Thyroid gland (tissue), 4 donors: ENCODE measurements at regions not wholly inside any gene's neighbourhood (a gene's known extent, or its start where the extent isn't known, plus 50 kb on each side); places are given as distances from the start of the nearest gene placed in this dataset.
"Not testable (repeated sequence)": the region's sequence is repeated elsewhere in the genome, so short reads cannot be mapped to it uniquely, and the experiment has no call there.

Source experiments
- DNase-seq, 2 donors: peaks; one replicate each; pipeline ENCODE4 v3.0.0-alpha.2; 2019
- H3K27ac ChIP-seq, 3 donors: fragments of 200-600 bp; sonication (generic); 1 replicate in 2 of 3; 2 replicates in 1 of 3; pipeline ENCODE4 v1.5.1; 2016 to 2019; ENCODE audit warnings: mild to moderate bottlenecking in 1 of 3, moderate library complexity in 1 of 3
- H3K27me3 ChIP-seq: fragments of 200-600 bp; sonication (generic); one replicate; pipeline ENCODE4 v1.5.1; 2019
- H3K36me3 ChIP-seq, 2 donors: fragments of 200-600 bp; sonication (generic); one replicate each; pipeline ENCODE4 v1.5.1; 2016 to 2019
- H3K4me1 ChIP-seq, 2 donors: fragments of 200-600 bp; sonication (generic); one replicate each; pipeline ENCODE4 v1.5.1; 2017 to 2019
- H3K4me3 ChIP-seq, 3 donors: fragments of 200-600 bp; sonication (generic); replicated peaks in 1 of 3; 1 replicate in 2 of 3; 2 replicates in 1 of 3; pipeline ENCODE4 v1.5.1; 2016; ENCODE audit warnings: mild to moderate bottlenecking in 1 of 3
- H3K9me3 ChIP-seq: fragments of 200-600 bp; sonication (generic); one replicate; pipeline ENCODE4 v1.5.1; 2017
- CTCF ChIP-seq, 6 experiments: fragments of 200-600 bp in 3 of 6; fragments of 450-650 bp in 3 of 6; sonication (generic) in 3 of 6; IDR thresholded peaks; one replicate each; pipeline ENCODE4 v1.5.1; 2016 to 2019; ENCODE audit warnings: antibody characterized with exemption in 6 of 6, mild to moderate bottlenecking in 2 of 6, inconsistent platforms in 1 of 6, moderate library complexity in 1 of 6
- POLR2A ChIP-seq, 2 donors: fragments of 450-650 bp; IDR thresholded peaks; one replicate each; pipeline ENCODE4 v1.6.1; 2017; ENCODE audit warnings: antibody characterized with exemption in 2 of 2, mild to moderate bottlenecking in 2 of 2, moderate library complexity in 1 of 2
- WGBS, 2 donors: methylation state at CpG; one replicate each; pipeline ENCODE4 v1.1.5; 2017; 5-methylcytosine and 5-hydroxymethylcytosine counted together
- intact Hi-C: fragments of 100-400 bp; cut with DNase I; formaldehyde crosslinking; loops from one replicate; pipeline ENCODE4 v1.15.1; 2023

GRCh38 chr9:86483496-86483895, 129.3 kb upstream of the TUT7 start:
- TF ChIP-seq POLR2A (IDR thresholded peaks at IDR 0.05), result no peak
- no peak for TF ChIP-seq CTCF (IDR thresholded peaks at IDR 0.05)
- no peak overlapping the region for H3K4me3 ChIP-seq
- no peaks in the 10 kb centered on the region for H3K4me1 ChIP-seq
- no peak overlapping the region for H3K27ac ChIP-seq
- intact Hi-C loops, result no loop called here
- no peaks in the 10 kb centered on the region for H3K27me3 ChIP-seq
- DNase-seq, result no peak
- no peaks in the 10 kb centered on the region for H3K36me3 ChIP-seq
- H3K9me3 ChIP-seq, result no peaks in the 10 kb centered on the region

- 94 to 98% methylated on average over 3 of the region's 3 CpGs for WGBS, 2 donors
- H3K9me3 ChIP-seq, result no peaks in the 10 kb centered on the region
- DNase-seq, result no peak
- intact Hi-C loops, result no loop called here
- no peak overlapping the region for H3K27ac ChIP-seq
- no peaks in the 10 kb centered on the region for H3K36me3 ChIP-seq
- no peaks in the 10 kb centered on the region for H3K4me1 ChIP-seq
- TF ChIP-seq CTCF (IDR thresholded peaks at IDR 0.05) (no peak), POLR2A (IDR thresholded peaks at IDR 0.05) (no peak)
- H3K4me3 ChIP-seq, result no peak overlapping the region
- H3K27me3 ChIP-seq, result no peaks in the 10 kb centered on the region
Measured at GRCh38 chr9:86481466-86481865, 127.3 kb upstream of the TUT7 start.

GRCh38 chr9:86475255-86475654, 121.0 kb upstream of the TUT7 start:
- H3K4me3 ChIP-seq, intact Hi-C loops: not testable (repeated sequence)
- WGBS, 2 donors, result 100% methylated on average over 1 of the region's 1 CpG

GRCh38 chr9:86471171-86471815, 117.1 kb upstream of the TUT7 start:
- Histone ChIP-seq H3K4me3 (no peak overlapping the region), H3K27ac (no peak overlapping the region), H3K27me3 (no peaks in the 10 kb centered on the region), H3K4me1 (no peaks in the 10 kb centered on the region), H3K9me3 (no peaks in the 10 kb centered on the region), H3K36me3 (no peaks in the 10 kb centered on the region)
- WGBS, 2 donors, result 87 to 88% methylated on average over 7 of the region's 7 CpGs
- intact Hi-C loops, result no loop called here
- DNase-seq, result no peak
- TF ChIP-seq POLR2A (IDR thresholded peaks at IDR 0.05) (no peak), CTCF (IDR thresholded peaks at IDR 0.05) (no peak)

More at GRCh38 chr9:86475255-86475654, 121.0 kb upstream of the TUT7 start:
- not testable (repeated sequence) for DNase-seq, H3K4me1 ChIP-seq, H3K27me3 ChIP-seq, H3K27ac ChIP-seq, H3K36me3 ChIP-seq, H3K9me3 ChIP-seq

GRCh38 chr9:86470326-86470725, 116.1 kb upstream of the TUT7 start:
- TF ChIP-seq CTCF (IDR thresholded peaks at IDR 0.05), result no peak
- TF ChIP-seq POLR2A (IDR thresholded peaks at IDR 0.05), result no peak
- Histone ChIP-seq H3K9me3 (no peaks in the 10 kb centered on the region), H3K36me3 (no peaks in the 10 kb centered on the region), H3K27ac (no peak overlapping the region), H3K4me3 (no peak overlapping the region), H3K27me3 (no peaks in the 10 kb centered on the region), H3K4me1 (no peaks in the 10 kb centered on the region)
- intact Hi-C loops, result no loop called here
- no peak for DNase-seq
- 54 to 71% methylated on average over 1 of the region's 1 CpG for WGBS, 2 donors
